IMR-90 (cell line): ENCODE measurements at regions not wholly inside any gene's neighbourhood (a gene's known extent, or its start where the extent isn't known, plus 50 kb on each side); places are given as distances from the start of the nearest gene placed in this dataset.

Source experiments
- ATAC-seq: fragments of 200-7000 bp; cut with Tn5 transposase; 2 replicates; pipeline ENCODE4 v1.9.1; 2020; ENCODE audit warnings: low read depth, mild to moderate bottlenecking, moderate library complexity
- BruUV-seq: library from RNA; stranded (reverse); fragments of 400-500 nt; replicated peaks from 2 replicates; lab custom pipeline; 2021; lab: Mats Ljungman, UMichigan
- CTCF ChIA-PET: fragments of 300-600 bp; formaldehyde crosslinking; extraction: SDS; loops from one replicate; lab custom pipeline; 2021; ENCODE audit warnings: antibody characterized with exemption; lab: Yijun Ruan, JAX
- POLR2A ChIA-PET: fragments of 300-600 bp; sonication (Branson Sonifier 250); formaldehyde crosslinking; loops from one replicate; lab custom pipeline; 2022; ENCODE audit warnings: antibody characterized with exemption; ENCODE audit not compliant: unreplicated experiment; lab: Charles Lee
- DNase-seq: peaks from one replicate; pipeline ENCODE4 v3.0.0; 2013
- H2AFZ ChIP-seq: replicated peaks from 2 replicates; pipeline ENCODE3; 2013; ENCODE audit warnings: low read length, mild to moderate bottlenecking; ENCODE audit not compliant: poor library complexity
- H2AK5ac ChIP-seq: 2 replicates; pipeline ENCODE4 v1.6.1; 2013; ENCODE audit warnings: low read depth, low read length, inconsistent platforms
- H2AK9ac ChIP-seq: replicated peaks from 2 replicates; pipeline ENCODE3; 2013; ENCODE audit warnings: mild to moderate bottlenecking, low read depth, low read length, moderate library complexity; ENCODE audit not compliant: poor library complexity
- H2BK120ac ChIP-seq: 2 replicates; pipeline ENCODE4 v1.6.1; 2013; ENCODE audit warnings: low read depth, low read length, inconsistent platforms
- H2BK15ac ChIP-seq: 3 replicates; pipeline ENCODE4 v1.6.1; 2013; ENCODE audit warnings: low read depth, low read length, inconsistent platforms
- H2BK20ac ChIP-seq: 2 replicates; pipeline ENCODE4 v1.6.1; 2013; ENCODE audit warnings: low read depth, mild to moderate bottlenecking, inconsistent platforms, low read length, moderate library complexity
- H2BK5ac ChIP-seq: 2 replicates; pipeline ENCODE4 v1.6.1; 2013; ENCODE audit warnings: mild to moderate bottlenecking, low read depth, low read length, inconsistent platforms; ENCODE audit not compliant: poor library complexity, severe bottlenecking
- H3K14ac ChIP-seq: replicated peaks from 2 replicates; pipeline ENCODE4 v1.6.1; 2013; ENCODE audit warnings: low read depth, low read length, inconsistent platforms
- H3K18ac ChIP-seq: 2 replicates; pipeline ENCODE4 v1.6.1; 2013; ENCODE audit warnings: low read depth, low read length, control low read depth
- H3K23ac ChIP-seq: 2 replicates; pipeline ENCODE4 v1.6.1; 2013; ENCODE audit warnings: low read depth, low read length, inconsistent platforms
- H3K27ac ChIP-seq: 2 replicates; pipeline ENCODE4 v1.5.1; 2013; ENCODE audit warnings: mild to moderate bottlenecking, control low read depth, low read length; ENCODE audit not compliant: insufficient read depth
- H3K27me3 ChIP-seq: 2 replicates; pipeline ENCODE4 v1.6.1; 2013; ENCODE audit warnings: low read length; ENCODE audit not compliant: control insufficient read depth, insufficient read depth
- H3K36me3 ChIP-seq: 2 replicates; pipeline ENCODE4 v1.6.1; 2013; ENCODE audit warnings: low read length, mixed read lengths; ENCODE audit not compliant: control insufficient read depth, insufficient read depth
- H3K4ac ChIP-seq: 2 replicates; pipeline ENCODE4 v1.6.1; 2013; ENCODE audit warnings: low read depth, low read length, inconsistent platforms
- H3K4me1 ChIP-seq: 2 replicates; pipeline ENCODE4 v1.6.1; 2013; ENCODE audit warnings: low read length, mixed read lengths; ENCODE audit not compliant: control insufficient read depth, insufficient read depth
- H3K4me2 ChIP-seq: 2 replicates; pipeline ENCODE4 v1.6.1; 2013; ENCODE audit warnings: low read depth, mild to moderate bottlenecking, control low read depth, low read length, moderate library complexity
- H3K4me3 ChIP-seq: 2 replicates; pipeline ENCODE4 v1.5.1; 2013; ENCODE audit warnings: low read depth, mild to moderate bottlenecking, control low read depth, low read length, moderate library complexity; ENCODE audit not compliant: insufficient read depth
- H3K56ac ChIP-seq: 2 replicates; pipeline ENCODE4 v1.6.1; 2013; ENCODE audit warnings: low read length, inconsistent platforms; ENCODE audit not compliant: insufficient read depth; ENCODE audit errors: extremely low read depth
- H3K79me1 ChIP-seq, 2 experiments: 2 replicates each; pipeline ENCODE4 v1.6.1; 2013; ENCODE audit warnings: low read length in 2 of 2, inconsistent platforms in 1 of 2, low read depth in 1 of 2
- H3K9ac ChIP-seq: 2 replicates; pipeline ENCODE4 v1.6.1; 2013; ENCODE audit warnings: low read depth, low read length, control low read depth
- H3K9me1 ChIP-seq: 2 replicates; pipeline ENCODE4 v1.6.1; 2013; ENCODE audit warnings: low read length, inconsistent platforms; ENCODE audit not compliant: insufficient read depth
- H3K9me3 ChIP-seq: 2 replicates; pipeline ENCODE4 v1.6.1; 2013; ENCODE audit warnings: low read length; ENCODE audit not compliant: control insufficient read depth, insufficient read depth
- H4K20me1 ChIP-seq: 2 replicates; pipeline ENCODE4 v1.6.1; 2013; ENCODE audit warnings: low read length, inconsistent platforms; ENCODE audit not compliant: insufficient read depth
- H4K5ac ChIP-seq: 2 replicates; pipeline ENCODE4 v1.6.1; 2013; ENCODE audit warnings: mild to moderate bottlenecking, low read depth, low read length, control low read depth
- H4K8ac ChIP-seq, 2 experiments: 2 replicates each; pipeline ENCODE4 v1.6.1; 2013; ENCODE audit warnings: low read depth in 2 of 2, low read length in 2 of 2, control low read depth in 1 of 2, inconsistent platforms in 1 of 2
- H4K91ac ChIP-seq: 2 replicates; pipeline ENCODE4 v1.6.1; 2013; ENCODE audit warnings: low read depth, low read length, inconsistent platforms; ENCODE audit not compliant: insufficient read depth
- BHLHE40 ChIP-seq: fragments of 150-350 bp; IDR thresholded peaks from 2 replicates; pipeline ENCODE4 v1.6.1; 2016; ENCODE audit warnings: mild to moderate bottlenecking, low read depth, low read length
- CEBPB ChIP-seq: IDR thresholded peaks from 2 replicates; pipeline ENCODE4 v1.6.1; 2012; ENCODE audit warnings: low read depth, low read length, improper control_type of control experiment
- CHD1 ChIP-seq: IDR thresholded peaks from 2 replicates; pipeline ENCODE4 v1.6.1; 2012; ENCODE audit warnings: low read depth, low read length, improper control_type of control experiment
- ELK1 ChIP-seq: fragments of 150-350 bp; IDR thresholded peaks from 2 replicates; pipeline ENCODE4 v1.6.1; 2016; ENCODE audit warnings: low read depth, mild to moderate bottlenecking, low read length, moderate library complexity, borderline replicate concordance
- FOS ChIP-seq: fragments of 150-350 bp; IDR thresholded peaks from 2 replicates; pipeline ENCODE4 v1.6.1; 2016; ENCODE audit warnings: low read depth, low read length
- MAFK ChIP-seq: IDR thresholded peaks from 2 replicates; pipeline ENCODE4 v1.6.1; 2012; ENCODE audit warnings: low read depth, low read length, improper control_type of control experiment
- MAZ ChIP-seq: IDR thresholded peaks from 2 replicates; pipeline ENCODE4 v1.6.1; 2012; ENCODE audit warnings: low read depth, mild to moderate bottlenecking, low read length, improper control_type of control experiment, moderate library complexity, borderline replicate concordance
- MXI1 ChIP-seq: IDR thresholded peaks from 2 replicates; pipeline ENCODE4 v1.6.1; 2012; ENCODE audit warnings: low read depth, mild to moderate bottlenecking, low read length, moderate library complexity, borderline replicate concordance
- NFE2L2 ChIP-seq: fragments of 150-350 bp; IDR thresholded peaks from 2 replicates; pipeline ENCODE4 v1.6.1; 2016; ENCODE audit warnings: low read depth, mild to moderate bottlenecking, low read length
- POLR2A ChIP-seq: IDR thresholded peaks from 2 replicates; pipeline ENCODE4 v1.6.1; 2012; ENCODE audit warnings: mild to moderate bottlenecking, low read depth, low read length
- RAD21 ChIP-seq: IDR thresholded peaks from 2 replicates; pipeline ENCODE4 v1.6.1; 2012; ENCODE audit warnings: low read length, improper control_type of control experiment
- RCOR1 ChIP-seq: IDR thresholded peaks from 2 replicates; pipeline ENCODE4 v1.6.1; 2012; ENCODE audit warnings: mild to moderate bottlenecking, low read length, improper control_type of control experiment; ENCODE audit not compliant: insufficient replicate concordance
- RFX5 ChIP-seq: IDR thresholded peaks from 2 replicates; pipeline ENCODE4 v1.8.0; 2012; ENCODE audit warnings: low read depth, mild to moderate bottlenecking, low read length, moderate library complexity
- SMC3 ChIP-seq: fragments of 150-350 bp; IDR thresholded peaks from 2 replicates; pipeline ENCODE4 v1.6.1; 2016; ENCODE audit warnings: low read depth, mild to moderate bottlenecking, antibody characterized with exemption, low read length, moderate library complexity
- USF2 ChIP-seq: fragments of 150-350 bp; IDR thresholded peaks from 2 replicates; pipeline ENCODE4 v1.6.1; 2017; ENCODE audit warnings: mild to moderate bottlenecking, antibody characterized with exemption, low read length, low read depth
- WGBS, 2 experiments: methylation state at CpG; one replicate each; pipeline versions ENCODE4 v1.1.5 to v1.1.7; 2013; ENCODE audit warnings: missing lambda C conversion rate in 2 of 2; ENCODE audit not compliant: insufficient read length in 1 of 2; ENCODE audit errors: extremely low coverage in 2 of 2; 5-methylcytosine and 5-hydroxymethylcytosine counted together
- dilution Hi-C: fragments of 300-500 bp; cut with HindIII; formaldehyde crosslinking; loops from one replicate; pipeline ENCODE4 v1.14.3; 2018; ENCODE audit warnings: low sequenced_read_pairs; ENCODE audit not compliant: unreplicated experiment
- in situ Hi-C: fragments of 300-500 bp; cut with MboI; formaldehyde crosslinking; loops from 3 replicates; pipeline ENCODE4 v1.14.3; 2019; ENCODE audit warnings: low sequenced_read_pairs, inconsistent platforms, mixed read lengths
- intact Hi-C: fragments of 100-400 bp; cut with micrococcal nuclease; formaldehyde crosslinking; loops from 2 replicates; pipeline ENCODE4 v1.10.0; 2022

DNA sequence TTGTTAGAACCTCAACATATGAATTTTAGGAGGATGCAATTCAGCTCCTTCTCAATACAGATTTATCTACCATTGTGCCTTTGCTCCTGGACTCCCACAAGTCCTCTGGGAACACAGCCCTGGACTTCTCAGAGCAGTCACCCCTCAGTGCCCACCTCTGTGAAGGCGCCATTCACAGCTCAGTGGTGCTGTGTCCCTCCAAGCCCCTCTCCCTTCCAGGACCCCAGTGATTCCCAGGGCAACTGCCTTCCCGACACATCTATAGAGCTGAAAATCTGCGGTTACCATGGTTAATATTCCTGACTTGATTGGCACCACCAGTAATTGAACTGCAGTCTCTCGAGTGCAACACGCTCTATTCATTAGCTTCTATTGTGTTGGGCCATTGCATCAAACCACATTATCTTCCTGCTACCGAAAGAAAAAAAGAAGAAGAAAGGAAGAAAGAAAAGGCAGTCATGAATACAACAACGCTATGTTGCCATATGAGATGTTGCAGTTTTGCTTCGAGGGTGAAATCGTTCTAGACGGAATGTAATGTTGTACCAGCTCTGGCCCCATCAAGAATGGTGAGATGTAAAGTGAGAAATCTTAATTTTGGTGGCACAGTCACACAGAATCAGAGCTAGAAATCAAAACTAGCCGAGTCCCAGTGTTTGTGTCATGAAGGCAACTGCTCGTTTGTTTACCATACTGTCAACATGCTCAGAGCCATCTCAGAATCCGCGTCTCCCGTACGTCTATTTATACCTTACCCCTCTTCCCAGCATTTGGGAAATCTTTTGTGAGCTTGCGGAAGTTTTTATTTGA, 524.0 kb upstream of the ID2 start:
- no peaks in the 10 kb centered on the region for H3K79me1 ChIP-seq
- dilution Hi-C loops (no loop called here), in situ Hi-C loops (loop anchor here (25.0 kb wide), 1 partner anchor 529 kb away; the partner anchor contains the start of gene ID2), intact Hi-C loops (no loop called here)
- 97% methylated on average over 4 of the region's 17 CpGs; no CpG with 5 or more reads in 1 of the 2 experiments for WGBS, 2 experiments
- H3K4me1 ChIP-seq, result no peaks in the 10 kb centered on the region
- no peak overlapping the region for H3K27ac ChIP-seq
- H4K20me1 ChIP-seq, result no peaks in the 10 kb centered on the region
- no peak overlapping the region for H2AK9ac ChIP-seq
- 0 out of 2 replicates have a peak, but pooled peaks cover 3% of the 10 kb centered on the region for H3K9me3 ChIP-seq
- no peaks in the 10 kb centered on the region for H3K36me3 ChIP-seq
- no peak overlapping the region for H3K9ac ChIP-seq
- no peak overlapping the region for H2AK5ac ChIP-seq
- no peak overlapping the region for H4K91ac ChIP-seq
- H4K5ac ChIP-seq, result no peak overlapping the region
- no peak overlapping the region for H3K18ac ChIP-seq
- no peak overlapping the region for H2BK120ac ChIP-seq
- BruUV-seq, result no TSS peak
- no peak overlapping the region for H3K56ac ChIP-seq
- H4K8ac ChIP-seq, result no peak overlapping the region
- H3K14ac ChIP-seq, result no peak overlapping the region
- H3K27me3 ChIP-seq, result no peaks in the 10 kb centered on the region
- POLR2A ChIA-PET, result no interaction called here
- H3K4me3 ChIP-seq, result no peak overlapping the region
- no peak overlapping the region for H3K4me2 ChIP-seq
- H2BK15ac ChIP-seq, result no peak overlapping the region; the same call in 2 of the 3 replicates
- H2BK20ac ChIP-seq, result no peak overlapping the region
- ATAC-seq, result no peak
- no peaks in the 10 kb centered on the region for H3K9me1 ChIP-seq
- DNase-seq, result no peak
- no peak overlapping the region for H2BK5ac ChIP-seq
- H2AFZ ChIP-seq, result no peak overlapping the region
- H3K4ac ChIP-seq, result no peak overlapping the region
- CTCF ChIA-PET, result no interaction called here
- H3K23ac ChIP-seq, result no peak overlapping the region
- TF ChIP-seq POLR2A (no peak), NFE2L2 (no peak), FOS (no peak), RCOR1 (no peak), CEBPB (no peak), CHD1 (no peak), SMC3 (no peak), MXI1 (no peak), RFX5 (no peak), ELK1 (no peak), RAD21 (no peak), BHLHE40 (no peak), USF2 (no peak), MAFK (no peak), MAZ (no peak)
